Osteoblast (primary cell): ENCODE measurements at regions not wholly inside any gene's neighbourhood (a gene's known extent, or its start where the extent isn't known, plus 50 kb on each side); places are given as distances from the start of the nearest gene placed in this dataset.
A peak's percentile ranks its signal among the peaks of the same experiment; 100 is the strongest.

Source experiments
- DNase-seq: peaks from one replicate; pipeline ENCODE4 v3.0.0; 2011; ENCODE audit warnings: low spot score, mixed read lengths; ENCODE audit not compliant: insufficient read length; ENCODE audit errors: missing footprints
- H2AFZ ChIP-seq: 2 replicates; pipeline ENCODE4 v1.6.0; 2011; ENCODE audit warnings: mild to moderate bottlenecking, low read length
- H3K27ac ChIP-seq: 2 replicates; pipeline ENCODE4 v1.5.1; 2011; ENCODE audit warnings: mild to moderate bottlenecking, low read depth, low read length, moderate library complexity
- H3K27me3 ChIP-seq: 2 replicates; pipeline ENCODE4 v1.6.0; 2012; ENCODE audit warnings: mild to moderate bottlenecking, control low read depth, inconsistent platforms, low read length, moderate library complexity; ENCODE audit not compliant: insufficient read depth
- H3K36me3 ChIP-seq: 2 replicates; pipeline ENCODE4 v1.5.1; 2011; ENCODE audit warnings: mild to moderate bottlenecking, low read length, control low read depth, moderate library complexity; ENCODE audit not compliant: insufficient read depth
- H3K4me1 ChIP-seq: 2 replicates; pipeline ENCODE4 v1.5.1; 2011; ENCODE audit warnings: mild to moderate bottlenecking, low read length, control low read depth, moderate library complexity; ENCODE audit not compliant: insufficient read depth
- H3K4me2 ChIP-seq: 2 replicates; pipeline ENCODE4 v1.6.0; 2011; ENCODE audit warnings: mild to moderate bottlenecking, low read length; ENCODE audit not compliant: insufficient read depth
- H3K4me3 ChIP-seq: fragments of 200-600 bp; sonication (generic); 3 replicates; pipeline ENCODE4 v1.5.1; 2012; ENCODE audit warnings: mild to moderate bottlenecking, low read length, inconsistent platforms; ENCODE audit not compliant: insufficient read depth
- H3K79me2 ChIP-seq: 2 replicates; pipeline ENCODE4 v1.6.0; 2012; ENCODE audit warnings: mild to moderate bottlenecking, low read length, control low read depth, inconsistent platforms; ENCODE audit not compliant: insufficient read depth
- H3K9me3 ChIP-seq: 2 replicates; pipeline ENCODE4 v1.5.1; 2011; ENCODE audit warnings: low read depth, low read length, control low read depth
- H4K20me1 ChIP-seq: 2 replicates; pipeline ENCODE4 v1.6.0; 2012; ENCODE audit warnings: mild to moderate bottlenecking, low read length, control low read depth; ENCODE audit not compliant: insufficient read depth
- CTCF ChIP-seq: IDR thresholded peaks from 2 replicates; pipeline ENCODE4 v1.5.1; 2011; ENCODE audit warnings: mild to moderate bottlenecking, low read depth, low read length, moderate library complexity; ENCODE audit errors: extremely low read depth

- no peak for DNase-seq
- peaks cover 16% of the 10 kb centered on the region for H3K4me1 ChIP-seq
- H4K20me1 ChIP-seq, result no peaks in the 10 kb centered on the region
- no peak overlapping the region for H3K4me2 ChIP-seq
- peaks cover 4% of the 10 kb centered on the region for H3K9me3 ChIP-seq
- no peaks in the 10 kb centered on the region for H3K36me3 ChIP-seq
- H3K27ac ChIP-seq, result no peak overlapping the region
- H3K27me3 ChIP-seq, result no peaks in the 10 kb centered on the region
- H3K4me3 ChIP-seq, result no peak overlapping the region
- H3K79me2 ChIP-seq, result no peaks in the 10 kb centered on the region
- no peak overlapping the region for H2AFZ ChIP-seq
- no peak for TF ChIP-seq CTCF
Measured at GRCh38 chr15:67911727-67912126, 71.9 kb upstream of the RNU6-1 start.

- Histone ChIP-seq H4K20me1 (no peaks in the 10 kb centered on the region), H3K4me3 (no peak overlapping the region), H3K27ac (no peak overlapping the region), H2AFZ (no peak overlapping the region), H3K36me3 (no peaks in the 10 kb centered on the region), H3K4me2 (no peak overlapping the region), H3K9me3 (peaks cover 4% of the 10 kb centered on the region), H3K79me2 (no peaks in the 10 kb centered on the region), H3K4me1 (peaks cover 16% of the 10 kb centered on the region), H3K27me3 (no peaks in the 10 kb centered on the region)
- DNase-seq, result no peak
- TF ChIP-seq CTCF, result no peak
Measured at GRCh38 chr15:67914028-67914427, 74.2 kb upstream of the RNU6-1 start.

GRCh38 chr15:67914537-67915460 lies 75.0 kb upstream of the RNU6-1 start:
- Histone ChIP-seq H3K27me3 (no peaks in the 10 kb centered on the region), H3K4me2 (peak overlapping the region; percentile 69), H3K4me1 (peaks cover 16% of the 10 kb centered on the region), H3K9me3 (peaks cover 2% of the 10 kb centered on the region), H3K79me2 (no peaks in the 10 kb centered on the region), H2AFZ (peak overlapping the region; percentile 80), H3K36me3 (no peaks in the 10 kb centered on the region), H4K20me1 (no peaks in the 10 kb centered on the region), H3K4me3 (peak overlapping the region; percentile 9), H3K27ac (peak overlapping the region; percentile 21)
- TF ChIP-seq CTCF, result no peak
- DNase-seq, result no peak

- no peak for TF ChIP-seq CTCF
- H2AFZ ChIP-seq, result peak overlapping the region; percentile 80
- no peaks in the 10 kb centered on the region for H3K79me2 ChIP-seq
- H3K27me3 ChIP-seq, result no peaks in the 10 kb centered on the region
- H4K20me1 ChIP-seq, result no peaks in the 10 kb centered on the region
- H3K4me3 ChIP-seq, result no peak overlapping the region
- no peaks in the 10 kb centered on the region for H3K36me3 ChIP-seq
- no peak for DNase-seq
- H3K9me3 ChIP-seq, result no peaks in the 10 kb centered on the region
- H3K27ac ChIP-seq, result peak overlapping the region; percentile 21
- peaks cover 16% of the 10 kb centered on the region for H3K4me1 ChIP-seq
- peak overlapping the region; percentile 69 for H3K4me2 ChIP-seq
Measured at GRCh38 chr15:67915461-67916374, 75.9 kb upstream of the RNU6-1 start.
